ENCODE measurements at regions not wholly inside any gene's neighbourhood (a gene's known extent, or its start where the extent isn't known, plus 50 kb on each side); places are given as distances from the start of the nearest gene placed in this dataset.
"Not testable (repeated sequence)": the region's sequence is repeated elsewhere in the genome, so short reads cannot be mapped to it uniquely, and the experiment has no call there.

DNA sequence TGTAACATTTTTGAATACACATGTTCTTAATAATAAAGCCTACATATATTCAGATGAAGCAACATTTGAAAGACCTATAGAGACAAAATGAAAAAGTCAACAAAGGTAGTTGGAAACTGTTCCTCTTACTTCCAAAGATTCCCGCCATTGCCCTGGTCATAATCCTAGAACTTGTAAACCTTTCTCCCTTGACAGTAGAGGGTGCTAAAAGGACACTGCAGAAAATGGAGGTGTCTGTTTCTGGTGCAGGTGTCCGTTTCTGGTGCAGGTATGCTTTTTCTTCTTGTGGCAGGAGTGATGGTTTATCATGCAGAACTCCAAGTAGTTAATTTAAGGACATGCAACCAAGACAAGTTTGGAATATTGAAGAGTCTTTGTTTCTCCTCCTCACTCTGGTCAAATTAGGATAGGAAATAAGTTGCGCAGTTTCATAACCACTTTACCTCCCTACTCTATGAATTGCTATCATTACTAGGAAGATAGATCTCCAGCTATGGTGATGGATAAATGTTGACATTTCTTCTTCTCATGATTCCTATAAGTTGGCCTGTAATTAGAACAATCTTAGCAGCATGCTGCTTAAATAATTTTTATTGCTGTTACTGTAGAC lies 56.0 kb upstream of the FAM174A start:
- DNase-seq: no peak

GRCh38 chr5:100472091-100472490 lies 63.1 kb upstream of the FAM174A start:
- no peak for DNase-seq

- DNase-seq: no peak
These were observed 65.4 kb upstream of the FAM174A start for GRCh38 chr5:100469767-100470166.

DNA sequence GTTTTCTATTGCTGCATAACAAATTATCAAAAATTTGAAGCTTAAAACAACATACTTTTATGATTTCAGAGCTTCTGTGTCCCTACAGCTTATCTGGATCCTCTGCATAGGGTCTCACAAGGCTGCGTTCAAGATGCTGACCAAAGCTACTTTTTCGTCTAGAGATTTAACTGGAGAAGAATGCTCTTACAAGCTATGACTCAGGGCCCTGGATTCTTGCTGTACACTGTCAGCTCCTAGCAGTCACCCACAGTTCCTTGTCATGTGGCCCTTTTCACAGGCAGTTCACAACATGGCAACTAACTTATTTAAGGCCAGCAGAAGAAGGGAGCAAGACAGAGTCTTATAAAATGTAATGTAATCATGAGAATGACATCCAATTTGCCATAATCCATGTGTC lies 70.8 kb upstream of the FAM174A start:
- no peak for DNase-seq

DNA sequence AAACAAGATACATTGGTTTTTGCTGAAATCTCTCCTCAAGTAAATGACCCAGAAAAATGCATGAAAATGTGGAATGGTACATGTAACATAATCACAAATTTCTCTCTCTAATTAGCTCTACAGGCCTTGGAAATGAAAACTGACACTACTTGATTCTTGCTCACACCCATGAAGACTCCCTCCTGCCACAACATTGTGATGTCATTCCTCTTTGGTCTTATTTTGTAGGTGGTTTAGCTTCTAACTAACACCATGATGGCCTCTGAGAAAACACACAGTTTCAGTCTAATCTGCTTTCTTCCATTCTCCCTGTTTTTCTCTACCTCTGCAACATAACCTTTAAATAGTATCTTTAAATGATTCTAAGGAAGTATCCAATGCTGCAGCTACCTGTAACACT lies 78.6 kb upstream of the FAM174A start:
- DNase-seq: no peak

DNA sequence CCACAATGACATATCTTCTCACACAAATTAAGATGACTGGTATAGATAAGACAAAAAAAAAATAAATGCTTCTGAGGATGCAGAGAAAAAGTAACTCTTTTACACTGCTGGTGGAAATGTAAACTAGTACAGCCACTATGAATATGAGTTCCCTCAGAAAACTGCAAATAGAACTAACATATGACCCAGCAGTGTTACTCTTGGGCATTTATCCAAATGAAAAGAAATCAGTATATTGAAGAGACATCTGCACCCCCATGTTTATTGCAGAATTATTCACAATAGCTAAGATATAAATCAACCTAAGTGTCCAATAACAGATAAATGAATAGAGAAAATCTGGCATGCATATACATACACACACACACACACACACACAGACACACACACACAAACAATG lies 83.0 kb upstream of the FAM174A start:
- DNase-seq: no peak

- no peak for DNase-seq
These were observed 87.1 kb upstream of the FAM174A start for GRCh38 chr5:100448111-100448528.

GRCh38 chr5:100446879-100447430 lies 88.2 kb upstream of the FAM174A start:
- no peak for DNase-seq

DNA sequence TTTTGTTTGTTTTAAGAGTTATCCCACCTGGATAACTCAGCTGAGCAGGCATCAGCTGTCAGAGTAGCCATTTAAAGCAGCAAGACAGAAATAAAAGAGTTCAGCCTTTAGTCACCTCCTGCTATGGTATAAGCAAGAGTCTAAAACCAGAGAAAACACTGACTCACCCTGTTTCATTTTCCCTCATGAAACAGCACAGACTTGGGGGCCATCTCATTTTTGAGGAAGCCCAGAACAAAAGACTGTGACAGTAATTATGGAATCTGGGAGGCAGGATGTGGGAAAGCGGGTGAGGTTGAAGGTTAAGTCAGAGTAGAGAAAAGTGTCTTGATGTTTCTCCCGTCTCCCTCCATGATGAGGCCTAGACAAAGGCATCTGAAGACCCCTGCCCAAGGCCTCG lies 90.2 kb upstream of the FAM174A start:
- no peak for DNase-seq

GRCh38 chr5:100434815-100435214 lies 100.4 kb upstream of the FAM174A start:
- no peak for DNase-seq

DNA sequence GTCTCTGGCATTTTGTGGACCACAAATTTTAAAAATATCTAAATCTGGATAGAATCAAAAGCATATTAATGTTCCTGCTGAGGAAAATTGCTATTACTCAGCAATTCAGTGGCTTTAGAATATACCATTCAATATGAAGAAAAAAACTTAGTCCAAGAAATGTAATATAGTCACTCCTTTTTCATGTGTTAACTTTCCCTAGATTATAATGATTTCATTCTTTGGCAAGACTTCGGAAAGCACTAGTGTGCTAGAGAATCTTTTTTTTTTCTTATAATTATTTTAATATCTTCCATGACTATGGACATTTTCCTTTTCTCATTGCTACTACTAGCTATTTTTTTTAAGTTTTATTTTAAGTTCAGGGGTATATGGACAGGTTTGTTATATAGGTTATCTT lies 102.4 kb upstream of the FAM174A start:
- no peak for DNase-seq

- DNase-seq: peak; percentile 58 to 66
These were observed 104.6 kb upstream of the FAM174A start for GRCh38 chr5:100430268-100431195.

GRCh38 chr5:100424787-100425186 lies 110.4 kb upstream of the FAM174A start:
- DNase-seq: no peak

GRCh38 chr5:100424017-100424416 lies 111.2 kb upstream of the FAM174A start:
- no peak for DNase-seq

GRCh38 chr5:100423330-100423729 lies 111.8 kb upstream of the FAM174A start:
- DNase-seq: no peak

GRCh38 chr5:100421360-100421759 lies 113.8 kb upstream of the FAM174A start:
- DNase-seq: no peak

- DNase-seq: no peak
These were observed 116.9 kb upstream of the FAM174A start for GRCh38 chr5:100418231-100418630.

- no peak for DNase-seq
These were observed 125.5 kb upstream of the FAM174A start for GRCh38 chr5:100409660-100410151.

GRCh38 chr5:100407053-100407452 lies 128.1 kb upstream of the FAM174A start:
- DNase-seq: no peak

GRCh38 chr5:100406640-100407039 lies 128.5 kb upstream of the FAM174A start:
- no peak for DNase-seq

DNA sequence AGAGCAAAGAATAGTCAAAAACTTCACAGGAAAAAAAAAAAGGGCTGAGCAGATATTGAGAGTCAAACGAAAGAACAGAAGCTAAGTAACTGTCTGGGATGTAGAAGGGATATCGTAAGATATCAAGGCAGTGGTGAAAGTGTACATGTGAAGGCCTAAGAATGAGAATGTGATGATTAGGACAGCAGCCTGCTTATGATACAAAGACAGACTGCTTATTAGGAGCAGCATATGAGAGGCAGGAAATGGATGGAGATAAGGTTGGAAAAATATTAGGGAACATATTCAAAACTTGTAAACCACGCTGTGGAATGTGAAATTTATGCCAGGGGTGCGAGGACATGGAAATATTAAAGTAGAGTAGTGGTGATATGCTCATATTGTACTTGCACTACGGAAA lies 133.1 kb upstream of the FAM174A start:
- no peak for DNase-seq

GRCh38 chr5:100401149-100401548 lies 134.0 kb upstream of the FAM174A start:
- no peak for DNase-seq

DNA sequence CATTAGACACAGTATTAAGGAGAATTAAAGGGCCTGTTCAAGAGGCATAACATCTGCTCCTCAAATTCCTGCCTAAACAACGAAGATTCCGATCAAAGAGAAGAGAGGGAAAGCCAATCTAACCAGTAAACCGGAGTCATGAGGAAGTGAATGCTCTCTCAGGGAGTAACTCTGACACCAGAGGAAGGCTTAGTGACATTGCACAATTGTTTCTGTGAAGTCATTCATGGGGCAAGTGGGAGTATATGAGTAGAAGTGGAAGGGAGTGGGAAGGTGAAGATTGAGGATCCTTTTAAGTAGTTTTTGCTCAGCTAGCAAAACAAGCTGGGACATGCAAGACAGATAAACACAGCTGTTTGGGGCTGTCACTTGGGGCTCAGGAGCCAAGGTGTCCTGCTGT lies 136.4 kb upstream of the FAM174A start:
- DNase-seq: not testable (repeated sequence)
